Left forelimb (tissue), 1 donor: ENCODE measurements at regions not wholly inside any gene's neighbourhood (a gene's known extent, or its start where the extent isn't known, plus 50 kb on each side); places are given as distances from the start of the nearest gene placed in this dataset.
"Not testable (repeated sequence)": the region's sequence is repeated elsewhere in the genome, so short reads cannot be mapped to it uniquely, and the experiment has no call there.

ENCODE experiments used
- DNase-seq: peaks from one replicate; pipeline ENCODE4 v3.0.0-alpha.2; 2018; ENCODE audit warnings: low spot score

DNA sequence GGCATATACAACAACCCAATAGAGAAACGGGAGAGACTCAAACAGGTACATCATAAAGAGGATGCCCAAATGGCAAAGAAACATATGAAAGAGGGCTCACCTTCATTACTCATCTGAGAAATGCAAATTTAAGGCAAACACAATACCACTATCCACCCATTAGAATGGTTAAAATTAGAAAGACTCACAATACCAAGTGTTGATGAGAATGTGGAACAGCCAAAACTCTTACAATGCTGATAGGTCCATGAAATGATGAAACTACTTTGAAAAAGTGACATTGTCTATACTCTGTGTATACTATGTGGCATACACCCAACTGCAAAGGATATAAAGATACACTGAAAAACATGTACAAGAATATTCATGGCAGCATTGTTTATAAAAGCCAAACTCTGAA lies 96.2 kb upstream of the TSHZ3 start:
- DNase-seq: no peak

DNA sequence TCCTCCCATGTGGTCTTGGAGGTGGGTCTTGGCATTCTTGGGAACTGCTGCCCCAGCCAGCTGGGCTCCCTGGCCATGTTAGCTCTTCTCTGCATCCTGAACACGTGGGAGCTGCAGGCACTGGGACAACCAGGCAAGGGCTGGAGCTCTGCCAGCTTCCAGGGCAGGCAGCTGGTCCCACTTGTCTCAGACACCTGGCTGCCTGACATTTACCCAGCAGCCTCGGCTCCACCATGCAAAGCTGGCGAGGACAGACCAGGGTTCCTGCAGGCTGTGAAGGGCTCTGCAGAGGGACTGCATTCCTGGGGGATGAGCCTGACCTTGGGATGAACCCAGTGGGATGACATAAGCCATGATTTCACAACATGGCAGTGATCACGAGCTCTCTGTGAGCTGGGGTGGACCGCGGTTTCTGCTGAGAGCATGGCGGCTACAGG lies 99.0 kb upstream of the TSHZ3 start:
- peak; percentile 83 for DNase-seq

- no peak for DNase-seq
Measured at GRCh38 chr19:31449379-31449778, 100.1 kb upstream of the TSHZ3 start.

DNA sequence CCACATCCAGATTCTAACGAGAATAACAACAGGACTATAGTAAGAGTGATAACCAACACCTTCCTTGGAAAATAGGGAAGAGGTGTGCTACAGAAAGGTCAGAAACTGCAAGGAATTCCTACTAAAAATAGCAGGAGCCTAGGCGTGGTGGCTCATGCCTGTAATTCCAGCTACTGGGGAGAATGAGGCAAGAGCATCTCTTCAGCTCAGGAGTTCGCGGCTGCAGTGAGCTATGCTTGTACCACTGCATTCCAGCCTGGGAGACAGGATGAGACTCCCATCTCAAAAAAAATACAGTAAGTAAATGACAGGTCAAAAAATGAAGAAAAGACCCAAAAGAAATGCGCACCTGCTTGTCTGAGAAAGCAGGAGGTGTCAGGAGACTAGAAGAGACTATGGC lies 101.5 kb upstream of the TSHZ3 start:
- DNase-seq: no peak

DNA sequence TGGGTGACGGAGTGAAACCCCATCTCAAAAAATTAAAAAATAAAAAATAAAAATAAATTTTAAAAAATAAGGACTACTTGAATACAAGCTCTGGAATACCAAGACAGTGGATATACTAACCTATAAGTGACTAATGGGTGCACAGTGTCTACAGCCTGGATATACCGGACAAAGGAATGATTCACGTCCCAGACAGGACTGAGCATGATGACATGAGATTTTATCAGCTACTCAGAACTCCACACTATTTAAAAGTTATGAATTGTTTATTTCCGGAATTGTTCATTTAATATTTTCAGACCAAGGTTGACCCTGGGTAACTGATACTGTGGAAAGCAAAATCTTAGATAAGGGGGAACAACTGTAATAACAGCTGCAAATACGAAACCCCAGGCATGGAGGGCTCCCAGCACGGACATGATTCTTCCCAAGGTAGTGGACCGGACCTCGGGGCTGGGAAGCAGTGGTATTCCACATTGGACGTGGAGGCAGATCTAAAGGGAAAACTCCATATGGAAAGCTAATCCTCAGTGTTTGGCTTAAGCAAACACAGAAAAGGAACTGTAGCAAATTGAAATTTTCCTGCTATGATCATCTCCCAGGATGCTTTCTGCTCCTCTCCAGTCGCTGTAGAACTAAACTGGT lies 102.6 kb upstream of the TSHZ3 start:
- DNase-seq: no peak

DNA sequence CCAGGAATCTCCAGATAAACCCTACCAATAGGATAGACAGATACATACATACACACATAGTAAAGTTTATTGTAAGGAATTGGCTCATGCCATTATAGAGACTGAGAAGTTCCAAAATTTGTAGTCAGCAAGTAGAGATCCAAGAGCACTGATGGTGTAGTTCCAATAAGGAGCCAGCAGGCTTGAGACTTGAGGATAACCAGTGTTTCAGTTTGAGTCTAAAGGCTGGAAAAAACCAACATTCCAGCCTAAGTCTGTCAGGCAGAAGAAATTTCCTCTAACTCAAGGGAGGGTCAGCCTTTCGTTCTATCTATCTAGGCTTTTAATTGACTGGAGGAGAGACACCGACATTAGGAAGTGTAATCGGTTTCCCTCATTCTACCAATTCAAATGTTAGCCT lies 110.2 kb upstream of the TSHZ3 start:
- DNase-seq: no peak

- DNase-seq: no peak
Measured at GRCh38 chr19:31461814-31462539, 112.7 kb upstream of the TSHZ3 start.

DNA sequence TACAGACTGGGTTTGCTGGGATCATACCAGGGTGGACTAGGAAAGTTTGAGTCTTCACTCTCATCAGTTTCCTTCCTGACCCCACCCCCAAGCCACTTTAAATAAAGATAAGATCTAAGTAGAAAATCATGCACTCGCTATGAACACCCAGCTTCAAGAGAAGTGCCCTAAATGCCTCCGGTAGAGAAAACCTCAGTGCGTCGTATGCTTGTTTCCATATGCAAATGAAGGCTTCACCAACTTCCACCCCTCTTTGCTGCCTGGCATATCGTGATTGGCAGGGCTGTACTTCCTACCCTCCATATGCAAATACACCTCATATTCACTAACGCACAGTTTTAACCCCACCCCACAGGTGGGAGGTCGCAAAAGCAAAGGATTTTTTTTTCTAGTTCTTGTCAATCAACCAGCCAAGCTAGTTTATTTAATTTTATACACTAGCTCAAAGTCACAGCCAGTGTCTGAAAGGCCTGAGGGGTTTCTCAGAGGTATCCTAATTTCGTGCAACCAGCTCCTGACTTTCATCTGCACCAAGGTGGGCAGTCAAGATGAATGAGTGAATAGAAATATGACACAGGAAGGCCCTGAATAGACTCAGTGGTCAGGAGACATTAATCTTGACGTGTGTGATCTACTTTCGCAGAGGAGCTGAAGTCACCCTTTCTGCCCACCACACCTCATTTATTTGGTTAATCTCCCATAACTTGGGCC lies 121.1 kb upstream of the TSHZ3 start:
- DNase-seq: no peak

DNA sequence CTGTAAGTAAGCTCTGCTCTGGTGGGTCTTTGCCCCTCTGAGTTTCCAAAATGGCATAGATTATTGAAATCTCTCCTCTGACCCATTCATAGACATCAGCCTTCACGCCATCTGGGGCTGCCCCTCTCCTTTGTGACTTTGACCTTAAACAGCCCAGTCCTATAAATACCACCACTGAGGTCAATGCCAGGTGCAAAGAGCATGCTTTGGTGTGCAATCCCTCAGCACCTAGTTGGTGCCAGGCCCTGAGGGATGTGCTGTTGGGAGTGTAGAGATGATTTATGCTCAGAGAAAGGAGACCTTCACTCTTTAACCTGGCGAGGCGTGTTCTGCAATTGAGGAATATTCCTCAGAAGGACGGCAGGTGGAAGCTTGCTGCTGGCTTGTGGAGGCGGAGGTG lies 121.7 kb upstream of the TSHZ3 start:
- DNase-seq: no peak

- no peak for DNase-seq
Measured at GRCh38 chr19:31478241-31478640, 129.0 kb upstream of the TSHZ3 start.

DNA sequence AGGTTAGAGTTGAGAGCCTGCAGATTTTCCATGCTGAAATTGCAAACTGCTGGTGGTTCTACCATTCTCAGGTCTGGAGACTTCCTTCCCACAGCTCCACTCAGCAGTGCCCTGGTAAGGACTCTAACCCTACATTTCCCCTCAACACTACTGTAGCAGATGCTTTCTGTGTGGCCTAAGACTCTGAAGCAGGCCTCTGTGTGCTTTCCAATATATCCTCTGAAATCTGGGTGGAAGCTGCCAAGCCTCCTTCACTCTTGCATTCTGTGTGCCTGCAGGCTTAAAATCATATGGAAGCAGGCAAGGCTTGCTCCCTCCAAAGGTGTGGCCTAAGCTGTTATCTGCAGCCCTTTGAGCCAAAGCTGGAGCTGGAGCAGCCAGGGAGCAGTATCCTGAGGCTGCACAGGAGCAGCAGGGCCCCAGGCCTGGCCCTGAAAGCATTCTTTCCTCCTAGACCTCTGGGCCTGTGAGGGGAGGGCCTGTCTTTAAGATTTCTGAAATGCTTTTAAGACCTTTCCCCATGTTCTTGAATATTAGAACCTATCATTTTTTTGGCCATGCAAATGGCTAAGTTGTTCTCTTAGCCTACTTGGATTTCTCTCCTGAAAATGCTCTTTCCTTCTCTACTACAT lies 134.1 kb upstream of the TSHZ3 start:
- DNase-seq: no peak

- DNase-seq: not testable (repeated sequence)
Measured at GRCh38 chr19:31484858-31485410, 135.7 kb upstream of the TSHZ3 start.

- no peak for DNase-seq
Measured at GRCh38 chr19:31485472-31485871, 136.2 kb upstream of the TSHZ3 start.

DNA sequence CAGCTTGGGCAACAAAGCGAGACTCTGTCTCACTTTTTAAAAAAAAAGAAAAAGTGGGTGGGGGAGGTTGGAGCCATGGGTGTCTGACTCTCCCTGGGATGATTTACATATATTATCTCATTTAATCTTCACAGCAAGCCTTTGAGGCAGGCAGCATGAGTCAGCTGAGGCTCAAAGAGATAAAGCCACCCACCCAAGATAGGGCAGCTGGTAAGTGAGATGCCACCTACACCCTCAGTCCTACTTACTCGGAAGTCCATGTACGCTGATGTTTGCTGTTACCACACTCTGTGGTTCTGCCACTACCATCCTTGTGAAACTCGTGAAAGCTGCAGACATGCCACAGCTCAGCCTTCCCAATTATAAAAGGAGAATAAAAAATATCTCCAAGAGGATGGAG lies 142.0 kb upstream of the TSHZ3 start:
- no peak for DNase-seq

GRCh38 chr19:31492050-31492449 lies 142.8 kb upstream of the TSHZ3 start:
- no peak for DNase-seq

DNA sequence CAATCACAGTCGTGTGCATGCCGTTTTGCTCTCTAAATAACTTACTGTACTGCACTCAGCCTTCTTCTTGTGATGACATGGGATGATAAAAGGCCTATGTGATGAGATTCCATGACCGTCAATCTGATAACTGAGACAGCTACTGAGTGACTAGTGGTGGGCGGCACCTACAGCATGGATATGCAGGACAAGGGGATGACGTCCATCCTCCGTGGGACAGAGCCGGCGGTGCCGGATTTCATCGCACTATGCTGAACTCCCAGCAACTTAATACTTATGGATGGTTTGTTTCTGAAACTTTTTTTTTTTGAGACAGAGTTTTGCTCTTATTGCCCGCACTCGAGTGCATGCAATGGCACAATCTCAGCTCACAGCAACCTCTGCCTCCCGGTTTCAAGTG lies 146.8 kb upstream of the TSHZ3 start:
- DNase-seq: no peak

DNA sequence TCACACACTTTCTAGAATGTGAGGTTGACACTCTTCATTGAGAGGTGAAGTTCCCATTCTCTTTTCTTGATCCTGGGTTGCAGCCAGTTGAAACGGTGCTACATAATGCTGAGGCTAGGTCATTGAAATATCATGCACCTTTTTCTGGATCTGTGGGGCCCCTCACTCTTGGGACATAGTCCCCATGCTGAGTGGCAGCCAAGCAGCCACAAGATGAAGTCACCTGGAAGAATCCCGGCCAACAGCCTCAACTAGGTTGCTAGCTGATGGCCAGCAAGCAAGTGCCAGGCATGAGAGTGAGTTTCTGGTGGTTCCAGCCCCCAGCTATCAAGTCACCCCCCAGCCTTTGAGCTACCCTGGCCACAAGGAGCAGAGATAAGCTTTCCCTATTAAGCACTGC lies 148.5 kb upstream of the TSHZ3 start:
- no peak for DNase-seq

DNA sequence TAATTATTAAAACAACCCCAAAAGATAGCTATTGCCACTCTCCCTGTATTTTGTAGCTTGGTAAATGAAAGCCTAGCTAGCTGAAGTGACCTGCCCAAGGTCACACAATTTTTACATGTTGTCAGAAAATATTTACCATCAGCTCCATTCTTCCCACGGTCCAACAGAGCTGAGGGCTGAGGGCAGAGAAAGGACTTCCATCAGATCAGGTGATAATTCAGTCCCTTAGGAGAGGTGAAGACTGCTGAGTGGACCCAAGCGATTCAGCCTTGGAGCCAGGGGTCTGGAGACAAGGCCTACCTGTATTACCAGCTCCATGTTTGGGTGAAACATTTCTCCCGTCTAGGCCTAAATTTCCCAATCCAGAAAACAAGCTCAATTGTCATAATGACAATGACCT lies 149.5 kb upstream of the TSHZ3 start:
- no peak for DNase-seq

DNA sequence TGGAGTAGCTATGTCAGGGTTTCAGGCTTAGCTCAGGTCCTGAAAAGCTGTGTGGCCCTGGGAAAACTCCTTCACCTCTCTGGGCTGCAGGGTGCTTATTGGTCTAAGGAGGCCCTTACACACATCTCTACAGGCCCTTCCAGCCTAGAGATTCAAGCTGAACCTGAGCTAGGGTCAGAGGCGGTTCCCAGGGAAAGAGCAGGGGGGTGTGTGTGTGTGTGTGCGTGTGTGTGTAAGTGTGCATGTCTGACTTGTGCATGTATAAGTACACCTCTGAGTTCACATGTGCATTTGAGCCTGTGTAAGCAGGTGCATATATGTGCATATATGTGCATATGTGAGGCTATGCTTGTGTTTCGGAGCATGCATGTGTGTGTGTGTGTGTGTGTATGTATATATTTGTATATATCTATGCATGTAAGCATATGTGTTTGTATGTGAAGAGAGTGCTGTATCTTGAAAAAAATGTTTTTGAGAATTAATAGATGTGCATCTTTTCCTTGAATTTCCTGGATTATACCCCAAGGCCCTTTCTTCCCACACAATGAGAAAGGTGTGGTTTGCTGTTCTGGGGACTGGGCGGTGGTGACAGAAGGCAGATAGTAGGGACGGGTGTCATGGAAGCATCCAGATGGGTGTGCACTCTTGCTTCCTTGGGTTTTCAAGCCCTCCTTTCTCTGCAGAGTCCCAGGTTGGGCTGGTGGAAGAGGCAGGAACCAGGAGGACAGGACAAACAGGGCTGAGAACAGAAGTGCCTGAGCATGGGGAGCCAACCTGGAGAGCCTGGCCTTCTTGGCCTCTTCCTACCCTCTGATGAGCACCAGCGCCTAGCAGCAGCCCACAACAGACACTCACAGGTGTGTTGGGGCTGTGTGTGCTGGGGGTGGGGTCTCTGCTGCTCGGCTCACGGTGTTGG lies 150.3 kb upstream of the TSHZ3 start:
- no peak for DNase-seq

- no peak for DNase-seq
Measured at GRCh38 chr19:31500197-31500830, 151.1 kb upstream of the TSHZ3 start.

GRCh38 chr19:31500946-31501345 lies 151.7 kb upstream of the TSHZ3 start:
- DNase-seq: no peak
